ENCODE measurements at regions not wholly inside any gene's neighbourhood (a gene's known extent, or its start where the extent isn't known, plus 50 kb on each side); places are given as distances from the start of the nearest gene placed in this dataset.

DNA sequence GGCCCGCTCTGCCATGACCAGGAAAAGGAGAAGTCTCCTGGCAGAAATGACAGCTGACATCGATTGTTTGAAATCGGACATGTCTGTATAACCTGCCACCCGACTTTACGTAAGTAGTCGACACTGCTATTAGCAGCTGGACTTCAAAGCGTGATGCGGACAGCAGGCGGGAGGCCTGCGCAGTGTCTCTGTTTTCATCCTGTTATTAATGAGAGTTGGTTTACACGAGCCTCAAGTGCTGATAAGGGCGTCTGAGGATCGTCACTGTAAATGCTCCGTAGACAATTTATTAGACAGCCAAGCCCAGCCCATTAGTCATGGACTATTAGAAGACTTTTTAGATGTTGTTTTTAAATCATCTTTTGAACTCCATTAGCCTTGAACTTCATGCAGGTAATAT lies 328.3 kb downstream of the FOXL1 start:
- Mint-ChIP-seq H3K4me1 (no peaks in the 10 kb centered on the region), H3K4me3 (no peak overlapping the region), H3K27me3 (peaks cover 8% of the 10 kb centered on the region), H3K27ac (no peak overlapping the region), H3K9me3 (no peaks in the 10 kb centered on the region), H3K36me3 (ENCODE audit: low read depth) (no peaks in the 10 kb centered on the region)
- POLR2A ChIA-PET: no interaction called here
- intact Hi-C loops (cut with micrococcal nuclease): no loop called here
- ATAC-seq (ENCODE audit: low read depth) (no peak), DNase-seq (no peak)
- CTCF ChIA-PET: no interaction called here
- TF ChIP-seq, protein P1, sequence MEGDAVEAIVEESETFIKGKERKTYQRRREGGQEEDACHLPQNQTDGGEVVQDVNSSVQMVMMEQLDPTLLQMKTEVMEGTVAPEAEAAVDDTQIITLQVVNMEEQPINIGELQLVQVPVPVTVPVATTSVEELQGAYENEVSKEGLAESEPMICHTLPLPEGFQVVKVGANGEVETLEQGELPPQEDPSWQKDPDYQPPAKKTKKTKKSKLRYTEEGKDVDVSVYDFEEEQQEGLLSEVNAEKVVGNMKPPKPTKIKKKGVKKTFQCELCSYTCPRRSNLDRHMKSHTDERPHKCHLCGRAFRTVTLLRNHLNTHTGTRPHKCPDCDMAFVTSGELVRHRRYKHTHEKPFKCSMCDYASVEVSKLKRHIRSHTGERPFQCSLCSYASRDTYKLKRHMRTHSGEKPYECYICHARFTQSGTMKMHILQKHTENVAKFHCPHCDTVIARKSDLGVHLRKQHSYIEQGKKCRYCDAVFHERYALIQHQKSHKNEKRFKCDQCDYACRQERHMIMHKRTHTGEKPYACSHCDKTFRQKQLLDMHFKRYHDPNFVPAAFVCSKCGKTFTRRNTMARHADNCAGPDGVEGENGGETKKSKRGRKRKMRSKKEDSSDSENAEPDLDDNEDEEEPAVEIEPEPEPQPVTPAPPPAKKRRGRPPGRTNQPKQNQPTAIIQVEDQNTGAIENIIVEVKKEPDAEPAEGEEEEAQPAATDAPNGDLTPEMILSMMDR (IDR thresholded peaks at IDR 0.05): no peak

DNA sequence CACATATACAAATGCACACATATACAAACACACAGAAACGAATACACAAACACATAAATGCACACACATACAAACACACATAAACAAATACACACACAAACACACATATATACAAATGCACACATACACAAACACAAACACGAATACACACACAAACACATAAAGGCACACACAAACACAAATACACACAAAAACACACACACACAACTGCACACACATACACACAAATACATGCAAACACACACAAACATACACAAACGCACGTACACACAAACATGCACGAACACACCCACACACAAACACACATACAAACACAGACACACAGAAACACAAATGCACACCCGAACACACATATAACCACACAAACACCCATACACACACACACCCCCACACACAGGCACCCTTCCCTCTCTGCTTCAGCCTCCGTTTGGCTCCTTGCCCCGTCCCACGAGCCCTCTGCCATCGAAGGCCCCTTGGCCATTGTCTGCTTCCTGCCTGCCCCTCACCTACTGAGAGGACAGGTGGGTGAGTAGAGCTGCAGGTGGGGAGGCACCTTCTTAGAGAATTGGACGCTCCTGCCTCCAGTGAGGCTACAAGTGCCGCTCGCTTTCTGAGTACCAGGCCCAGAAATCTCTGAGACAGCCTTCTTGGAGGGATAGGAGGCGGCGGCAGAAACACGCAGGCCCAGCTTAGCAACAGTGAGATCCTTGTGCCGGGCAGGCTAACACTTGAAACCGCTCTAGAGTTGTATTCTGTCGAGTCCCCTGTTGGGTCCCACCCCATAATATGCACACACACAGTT lies 331.2 kb downstream of the FOXL1 start:
- Mint-ChIP-seq H3K27me3 (peaks cover 8% of the 10 kb centered on the region), H3K36me3 (ENCODE audit: low read depth) (no peaks in the 10 kb centered on the region), H3K27ac (no peak overlapping the region), H3K4me3 (no peak overlapping the region), H3K9me3 (no peaks in the 10 kb centered on the region), H3K4me1 (no peaks in the 10 kb centered on the region)
- POLR2A ChIA-PET: no interaction called here
- CTCF ChIA-PET: no interaction called here
- intact Hi-C loops (cut with micrococcal nuclease): no loop called here
- DNase-seq (no peak), ATAC-seq (ENCODE audit: low read depth) (no peak)
- TF ChIP-seq, protein P1 (IDR thresholded peaks at IDR 0.05): no peak

DNA sequence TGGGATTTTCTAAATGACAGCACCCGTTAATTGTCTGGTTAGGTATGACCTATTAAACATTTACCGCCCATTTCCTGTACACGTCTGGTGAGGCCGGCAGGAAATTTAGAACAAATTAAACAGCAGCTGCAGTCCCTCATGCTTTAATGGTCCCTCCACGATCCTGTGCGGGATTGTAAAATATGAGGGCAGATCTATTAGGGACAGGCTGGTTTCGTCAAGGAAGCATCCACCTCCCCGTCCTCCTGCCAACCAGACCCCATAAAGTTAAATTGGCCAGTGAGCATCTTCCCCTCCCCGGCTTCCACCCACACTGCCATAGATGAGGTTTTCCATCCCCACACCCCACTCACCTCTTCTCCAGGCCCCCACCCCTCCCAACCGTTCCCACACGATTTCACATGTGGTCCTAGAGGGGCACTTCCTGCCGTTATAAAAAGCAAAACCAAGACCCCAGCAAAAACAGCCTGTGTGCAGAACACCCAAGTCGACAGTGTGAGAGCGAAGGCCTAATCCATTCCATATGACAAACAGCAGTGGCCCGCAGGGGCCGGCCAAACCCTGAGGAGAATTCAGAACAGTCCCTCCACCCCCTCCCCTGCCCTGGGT lies 331.9 kb downstream of the FOXL1 start:
- Mint-ChIP-seq H3K4me1 (no peaks in the 10 kb centered on the region), H3K9me3 (no peaks in the 10 kb centered on the region), H3K27me3 (peaks cover 8% of the 10 kb centered on the region), H3K36me3 (ENCODE audit: low read depth) (no peaks in the 10 kb centered on the region), H3K27ac (no peak overlapping the region), H3K4me3 (no peak overlapping the region)
- TF ChIP-seq, protein P1 (IDR thresholded peaks at IDR 0.05): no peak
- POLR2A ChIA-PET: no interaction called here
- intact Hi-C loops (cut with micrococcal nuclease): no loop called here
- CTCF ChIA-PET: no interaction called here
- ATAC-seq (ENCODE audit: low read depth) (no peak), DNase-seq (no peak)

DNA sequence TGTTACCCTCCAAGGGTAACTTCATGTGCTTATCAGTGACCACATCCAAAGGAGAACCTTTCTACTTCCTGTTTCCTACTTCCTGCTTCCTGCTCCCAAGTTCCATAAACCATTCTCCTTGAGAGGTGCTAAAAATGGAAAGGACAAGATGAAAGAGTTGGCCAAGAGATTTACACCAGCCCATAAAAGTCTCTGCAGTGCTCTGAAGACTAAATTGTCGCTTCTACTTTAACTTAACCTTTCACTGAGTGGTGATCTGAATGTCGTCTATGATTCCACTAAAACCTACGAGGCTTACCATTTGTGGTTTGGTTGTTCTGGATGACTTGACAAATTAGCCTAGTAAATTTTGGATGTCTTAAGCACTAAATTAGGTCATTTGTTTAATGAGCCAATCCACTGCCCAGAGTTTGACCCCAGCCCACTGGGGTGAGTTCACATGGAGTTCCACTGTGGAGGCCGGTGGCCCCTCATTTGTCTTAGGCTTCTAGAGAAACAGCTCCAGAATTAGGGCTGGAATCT lies 333.1 kb downstream of the FOXL1 start:
- Mint-ChIP-seq H3K9me3 (no peaks in the 10 kb centered on the region), H3K36me3 (ENCODE audit: low read depth) (no peaks in the 10 kb centered on the region), H3K4me1 (no peaks in the 10 kb centered on the region), H3K27me3 (peaks cover 4% of the 10 kb centered on the region), H3K27ac (no peak overlapping the region), H3K4me3 (no peak overlapping the region)
- CTCF ChIA-PET: no interaction called here
- ATAC-seq (ENCODE audit: low read depth): no peak
- TF ChIP-seq, protein P1 (IDR thresholded peaks at IDR 0.05): no peak
- POLR2A ChIA-PET: no interaction called here
- no peak for DNase-seq
- intact Hi-C loops (cut with micrococcal nuclease): no loop called here

DNA sequence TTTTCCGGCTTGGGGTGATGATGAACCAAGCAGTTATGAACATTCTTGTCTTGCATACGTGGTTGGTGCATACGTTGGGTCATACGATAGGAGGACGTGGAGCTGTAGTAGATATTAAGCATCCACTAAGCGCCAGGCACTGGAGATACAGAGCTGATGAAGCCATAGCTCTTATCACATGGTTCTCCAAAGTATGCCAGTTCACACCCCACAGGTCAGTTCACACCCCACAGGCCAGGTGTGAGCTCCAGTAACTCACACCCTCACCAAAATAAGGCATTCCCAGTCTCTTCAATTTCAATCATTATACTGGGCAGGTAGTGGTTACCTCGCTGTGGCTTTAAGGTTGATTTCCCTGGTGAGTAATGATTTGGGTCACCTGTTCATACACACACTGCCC lies 335.5 kb downstream of the FOXL1 start:
- no peaks in the 10 kb centered on the region for H3K36me3 Mint-ChIP-seq (ENCODE audit: low read depth)
- POLR2A ChIA-PET: no interaction called here
- H3K9me3 Mint-ChIP-seq: no peaks in the 10 kb centered on the region
- ATAC-seq (ENCODE audit: low read depth) (no peak), DNase-seq (no peak)
- no peak overlapping the region for H3K4me3 Mint-ChIP-seq
- TF ChIP-seq, protein P1 (IDR thresholded peaks at IDR 0.05): no peak
- CTCF ChIA-PET: no interaction called here
- H3K27ac Mint-ChIP-seq: no peak overlapping the region
- H3K27me3 Mint-ChIP-seq: no peaks in the 10 kb centered on the region
- intact Hi-C loops (cut with micrococcal nuclease): no loop called here
- no peaks in the 10 kb centered on the region for H3K4me1 Mint-ChIP-seq

Data from activated B cell treated with CpG ODN at 0.5 μM for 24 hours (primary cell).